ENCODE measurements at regions not wholly inside any gene's neighbourhood (a gene's known extent, or its start where the extent isn't known, plus 50 kb on each side); places are given as distances from the start of the nearest gene placed in this dataset.

- H4K91ac ChIP-seq (ENCODE audit: insufficient read length, low read depth, low read length), result no peak overlapping the region
- no peak for TF ChIP-seq CTCF (conservative IDR thresholded peaks at IDR 0.05)
- H3K9me3 Mint-ChIP-seq, result no peaks in the 10 kb centered on the region
Measured at GRCh38 chr15:61524086-61524485, 295.0 kb upstream of the RORA start.

More at GRCh38 chr15:61524086-61524485, 295.0 kb upstream of the RORA start:
- Histone ChIP-seq H3K9me3 (ENCODE audit: control insufficient read depth, low read depth, low read length) (no peaks in the 10 kb centered on the region), H2BK120ac (ENCODE audit: low read depth, low read length, poor library complexity, severe bottlenecking) (no peak overlapping the region), H3K27me3 (ENCODE audit: insufficient read depth, low read length) (no peaks in the 10 kb centered on the region), H4K8ac (replicated peaks; ENCODE audit: insufficient read length, low read depth, low read length) (no peak overlapping the region), H2BK15ac (ENCODE audit: low read depth, low read length) (no peak overlapping the region), H3K4me1 (ENCODE audit: insufficient read depth, low read length) (peaks cover 7% of the 10 kb centered on the region; the same call in 1 of the 2 replicates), H3K27ac (ENCODE audit: insufficient read length, low read depth, low read length) (no peak overlapping the region), H3K23ac (ENCODE audit: insufficient read length, low read depth, low read length) (no peak overlapping the region), H2AK5ac (ENCODE audit: insufficient read length, low read length) (no peak overlapping the region), H2BK12ac (ENCODE audit: insufficient read length, low read depth, low read length) (no peak overlapping the region), H3K79me2 (ENCODE audit: insufficient read depth, low read length) (no peaks in the 10 kb centered on the region), H2BK5ac (ENCODE audit: insufficient read length, low read length) (no peak overlapping the region), H3K9ac (ENCODE audit: extremely low read depth, insufficient read length, low read length) (no peak overlapping the region), H3K79me1 (ENCODE audit: insufficient read depth, low read depth, low read length, poor library complexity, severe bottlenecking) (no peaks in the 10 kb centered on the region), H3K56ac (ENCODE audit: insufficient read length, low read depth, low read length) (no peak overlapping the region), H2BK20ac (ENCODE audit: low read depth, low read length, poor library complexity, severe bottlenecking) (no peak overlapping the region), H3K23me2 (ENCODE audit: insufficient read length, low read depth, low read length, poor library complexity, severe bottlenecking) (no peaks in the 10 kb centered on the region), H2AFZ (ENCODE audit: low read length) (no peak overlapping the region), H3K4me2 (ENCODE audit: insufficient read depth, insufficient read length, low read length) (no peak overlapping the region), H3K4ac (ENCODE audit: low read depth, low read length) (no peak overlapping the region), H3K14ac (ENCODE audit: insufficient read depth, low read length) (no peak overlapping the region), H3K18ac (ENCODE audit: insufficient read length, low read depth, low read length) (no peak overlapping the region), H3T11ph (ENCODE audit: low read length) (no peak overlapping the region), H4K20me1 (ENCODE audit: control insufficient read depth, insufficient read depth, insufficient read length) (no peaks in the 10 kb centered on the region), H4K5ac (ENCODE audit: insufficient read length, low read depth, low read length) (no peak overlapping the region)
- WGBS (ENCODE audit: extremely low coverage, insufficient read length, low lambda C conversion rate), result no CpG with 5 or more reads among the region's 2 CpGs
- H3K36me3 Mint-ChIP-seq (ENCODE audit: insufficient read depth in 1 of 3, low read depth in 3 of 3), result no peaks in the 10 kb centered on the region
- H3K27ac Mint-ChIP-seq, result no peak overlapping the region
- H3K4me3 Mint-ChIP-seq, result no peak overlapping the region
- H3K27me3 Mint-ChIP-seq (ENCODE audit: low read depth), result no peaks in the 10 kb centered on the region; the same call in 1 of the 2 replicates
- no peak for DNase-seq
- peaks cover 16 to 18% of the 10 kb centered on the region in 2 experiments for H3K4me1 Mint-ChIP-seq
